ENCODE measurements at regions not wholly inside any gene's neighbourhood (a gene's known extent, or its start where the extent isn't known, plus 50 kb on each side); places are given as distances from the start of the nearest gene placed in this dataset.

GRCh38 chr10:1911771-1912170, 174.4 kb upstream of the ADARB2 start:
- no peak for DNase-seq

- no peak for DNase-seq
Observed at GRCh38 chr10:1903982-1904381, 166.7 kb upstream of the ADARB2 start.

- DNase-seq, result no peak
Observed at GRCh38 chr10:1896153-1896552, 158.8 kb upstream of the ADARB2 start.

- no peak for DNase-seq
Observed at GRCh38 chr10:1895691-1896090, 158.4 kb upstream of the ADARB2 start.

GRCh38 chr10:1894912-1895311, 157.6 kb upstream of the ADARB2 start:
- DNase-seq, result no peak

- DNase-seq, result no peak
Observed at GRCh38 chr10:1893941-1894340, 156.6 kb upstream of the ADARB2 start.

- no peak for DNase-seq
Observed at GRCh38 chr10:1886039-1886438, 148.7 kb upstream of the ADARB2 start.

GRCh38 chr10:1882728-1883127, 145.4 kb upstream of the ADARB2 start:
- no peak for DNase-seq

GRCh38 chr10:1882180-1882579, 144.9 kb upstream of the ADARB2 start:
- no peak for DNase-seq

- DNase-seq, result no peak
Observed at GRCh38 chr10:1881636-1882035, 144.3 kb upstream of the ADARB2 start.

GRCh38 chr10:1874533-1874932, 137.2 kb upstream of the ADARB2 start:
- no peak for DNase-seq

GRCh38 chr10:1873661-1874315, 136.5 kb upstream of the ADARB2 start:
- no peak for DNase-seq

GRCh38 chr10:1872151-1872726, 134.9 kb upstream of the ADARB2 start:
- DNase-seq, result no peak

GRCh38 chr10:1870491-1870890, 133.2 kb upstream of the ADARB2 start:
- no peak for DNase-seq

- DNase-seq, result no peak
Observed at GRCh38 chr10:1869861-1870260, 132.5 kb upstream of the ADARB2 start.

- no peak for DNase-seq
Observed at GRCh38 chr10:1860351-1860750, 123.0 kb upstream of the ADARB2 start.

- no peak for DNase-seq
Observed at GRCh38 chr10:1858547-1858946, 121.2 kb upstream of the ADARB2 start.

GRCh38 chr10:1858048-1858447, 120.7 kb upstream of the ADARB2 start:
- no peak for DNase-seq

- no peak for DNase-seq
Observed at GRCh38 chr10:1855911-1856310, 118.6 kb upstream of the ADARB2 start.

GRCh38 chr10:1854271-1854670, 116.9 kb upstream of the ADARB2 start:
- DNase-seq, result no peak

- DNase-seq, result no peak
Observed at GRCh38 chr10:1853801-1854200, 116.5 kb upstream of the ADARB2 start.

- no peak for DNase-seq
Observed at GRCh38 chr10:1852841-1853240, 115.5 kb upstream of the ADARB2 start.

GRCh38 chr10:1851762-1852161, 114.4 kb upstream of the ADARB2 start:
- no peak for DNase-seq

GRCh38 chr10:1850971-1851527, 113.7 kb upstream of the ADARB2 start:
- no peak for DNase-seq

GRCh38 chr10:1847361-1847760, 110.0 kb upstream of the ADARB2 start:
- no peak for DNase-seq

Measured in stimulated activated CD4-positive, alpha-beta T cell treated with anti-CD3 and anti-CD28 coated beads, Interleukin-4, amount 100 ng/mL, for 4 hours (primary cell).